SU-DHL-6 (cell line): ENCODE measurements at regions not wholly inside any gene's neighbourhood (a gene's known extent, or its start where the extent isn't known, plus 50 kb on each side); places are given as distances from the start of the nearest gene placed in this dataset.

Source experiments
- H2AFZ ChIP-seq: fragments of 200-600 bp; sonication (generic); 2 replicates; pipeline ENCODE4 v1.6.1; 2014; ENCODE audit warnings: low read depth, mild to moderate bottlenecking, moderate library complexity, mixed read lengths, antibody characterized with exemption, low read length; ENCODE audit not compliant: severe bottlenecking
- H3F3A ChIP-seq: fragments of 200-600 bp; shearing (Covaris generic); 2 replicates; pipeline ENCODE4 v1.6.0; 2016; ENCODE audit warnings: antibody characterized with exemption, mild to moderate bottlenecking; ENCODE audit not compliant: insufficient read depth
- H3K27ac ChIP-seq: fragments of 200-600 bp; sonication (generic); 2 replicates; pipeline ENCODE4 v1.5.1; 2016; ENCODE audit warnings: low read depth, mild to moderate bottlenecking, low read length, moderate library complexity, mixed read lengths
- H3K27me3 ChIP-seq: fragments of 200-600 bp; sonication (generic), shearing (Covaris generic); 2 replicates; pipeline ENCODE4 v1.6.0; 2014; ENCODE audit warnings: mild to moderate bottlenecking, low read length
- H3K36me3 ChIP-seq: fragments of 200-600 bp; sonication (generic); 2 replicates; pipeline ENCODE4 v1.6.1; 2014; ENCODE audit warnings: mild to moderate bottlenecking, low read length, mixed read lengths
- H3K4me2 ChIP-seq: fragments of 300-600, 200-600 bp; shearing (Covaris generic), sonication (generic); 2 replicates; pipeline ENCODE4 v1.6.0; 2014; ENCODE audit warnings: low read length, low read depth, mild to moderate bottlenecking; ENCODE audit not compliant: poor library complexity, severe bottlenecking
- H3K4me3 ChIP-seq: fragments of 200-600 bp; sonication (generic); 2 replicates; pipeline ENCODE4 v1.5.1; 2014; ENCODE audit warnings: antibody characterized with exemption, low read length, mild to moderate bottlenecking, mixed read lengths; ENCODE audit not compliant: insufficient read depth, poor library complexity, severe bottlenecking
- H3K79me2 ChIP-seq: fragments of 200-600 bp; sonication (generic); 2 replicates; pipeline ENCODE4 v1.6.1; 2014; ENCODE audit warnings: mild to moderate bottlenecking, low read length, moderate library complexity; ENCODE audit not compliant: insufficient read depth
- H3K9ac ChIP-seq: fragments of 200-600 bp; sonication (generic); 2 replicates; pipeline ENCODE4 v1.7.0; 2014; ENCODE audit warnings: mild to moderate bottlenecking, low read length
- H3K9me2 ChIP-seq: fragments of 200-600 bp; sonication (generic); replicated peaks from 2 replicates; pipeline ENCODE4 v1.6.1; 2014; ENCODE audit warnings: low read length; ENCODE audit not compliant: insufficient read depth
- H3K9me3 ChIP-seq: fragments of 200-600 bp; sonication (generic); 2 replicates; pipeline ENCODE4 v1.6.1; 2014; ENCODE audit warnings: low read length, mixed read lengths; ENCODE audit not compliant: insufficient read depth
- H4K20me1 ChIP-seq: fragments of 200-600 bp; sonication (generic); 2 replicates; pipeline ENCODE4 v1.6.1; 2014; ENCODE audit warnings: low read depth, mild to moderate bottlenecking, antibody characterized with exemption, low read length, moderate library complexity, mixed read lengths
- EZH2phosphoT487 ChIP-seq: fragments of 200-600 bp; sonication (generic), shearing (Covaris generic); conservative IDR thresholded peaks from 2 replicates; pipeline ENCODE4 v1.6.1; 2018; ENCODE audit warnings: mild to moderate bottlenecking, antibody characterized with exemption, low read length, moderate library complexity, mixed read lengths
- TF ChIP-seq, protein P1 (sequence below): fragments of 200-600 bp; sonication (generic); IDR thresholded peaks from one replicate; pipeline ENCODE4 v1.5.1; 2017; ENCODE audit warnings: antibody characterized with exemption, mild to moderate bottlenecking, low read length, moderate library complexity; ENCODE audit not compliant: insufficient read depth, poor library complexity, severe bottlenecking

DNA sequence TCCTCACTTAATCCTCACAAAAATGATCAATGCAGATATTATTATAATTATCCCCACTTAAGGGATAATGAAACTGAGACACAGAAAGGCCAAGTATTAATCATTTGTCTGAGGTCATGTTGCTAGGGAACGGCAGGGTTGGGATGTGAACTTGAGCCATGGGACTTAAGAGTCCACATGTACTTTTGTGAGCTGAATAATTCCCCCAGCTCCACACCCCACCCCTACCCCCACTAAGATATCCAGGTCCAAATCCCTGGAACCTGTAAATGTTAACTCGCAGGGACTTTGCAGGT, 290.5 kb upstream of the GADL1 start:
- no peaks in the 10 kb centered on the region for H3K36me3 ChIP-seq
- no peaks in the 10 kb centered on the region for H3F3A ChIP-seq
- H3K27me3 ChIP-seq, result no peaks in the 10 kb centered on the region
- H3K27ac ChIP-seq, result no peak overlapping the region
- no peak overlapping the region for H3K4me3 ChIP-seq
- H3K9me2 ChIP-seq, result no peaks in the 10 kb centered on the region
- H2AFZ ChIP-seq, result no peak overlapping the region
- no peaks in the 10 kb centered on the region for H4K20me1 ChIP-seq
- no peak overlapping the region for H3K4me2 ChIP-seq
- TF ChIP-seq, protein P1, sequence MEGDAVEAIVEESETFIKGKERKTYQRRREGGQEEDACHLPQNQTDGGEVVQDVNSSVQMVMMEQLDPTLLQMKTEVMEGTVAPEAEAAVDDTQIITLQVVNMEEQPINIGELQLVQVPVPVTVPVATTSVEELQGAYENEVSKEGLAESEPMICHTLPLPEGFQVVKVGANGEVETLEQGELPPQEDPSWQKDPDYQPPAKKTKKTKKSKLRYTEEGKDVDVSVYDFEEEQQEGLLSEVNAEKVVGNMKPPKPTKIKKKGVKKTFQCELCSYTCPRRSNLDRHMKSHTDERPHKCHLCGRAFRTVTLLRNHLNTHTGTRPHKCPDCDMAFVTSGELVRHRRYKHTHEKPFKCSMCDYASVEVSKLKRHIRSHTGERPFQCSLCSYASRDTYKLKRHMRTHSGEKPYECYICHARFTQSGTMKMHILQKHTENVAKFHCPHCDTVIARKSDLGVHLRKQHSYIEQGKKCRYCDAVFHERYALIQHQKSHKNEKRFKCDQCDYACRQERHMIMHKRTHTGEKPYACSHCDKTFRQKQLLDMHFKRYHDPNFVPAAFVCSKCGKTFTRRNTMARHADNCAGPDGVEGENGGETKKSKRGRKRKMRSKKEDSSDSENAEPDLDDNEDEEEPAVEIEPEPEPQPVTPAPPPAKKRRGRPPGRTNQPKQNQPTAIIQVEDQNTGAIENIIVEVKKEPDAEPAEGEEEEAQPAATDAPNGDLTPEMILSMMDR, result no peak
- TF ChIP-seq EZH2phosphoT487, result no peak
- H3K9ac ChIP-seq, result no peak overlapping the region
- H3K9me3 ChIP-seq, result no peaks in the 10 kb centered on the region
- H3K79me2 ChIP-seq, result no peaks in the 10 kb centered on the region

DNA sequence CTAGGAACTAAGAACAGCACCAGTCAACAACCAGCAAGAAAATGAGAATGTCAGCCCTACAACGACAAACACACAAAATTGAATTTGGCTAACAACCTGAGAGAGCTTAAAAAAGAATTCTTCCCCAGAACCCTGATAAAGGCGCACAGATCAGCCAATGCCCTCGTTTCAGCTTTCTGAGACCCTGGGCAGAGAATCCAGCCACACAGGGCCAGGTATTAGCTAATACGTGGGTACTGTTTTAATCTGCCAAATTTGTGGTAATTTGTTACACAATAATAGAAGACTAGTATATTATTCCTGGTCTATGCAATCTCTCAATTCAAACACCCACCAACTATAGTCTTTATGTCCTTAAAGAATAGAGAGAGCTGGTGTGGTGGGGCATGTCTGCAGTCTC, 291.6 kb upstream of the GADL1 start:
- Histone ChIP-seq H3K9me3 (no peaks in the 10 kb centered on the region), H3K27me3 (no peaks in the 10 kb centered on the region), H3K79me2 (no peaks in the 10 kb centered on the region), H3K4me3 (no peak overlapping the region), H3K9ac (no peak overlapping the region), H3F3A (no peaks in the 10 kb centered on the region), H4K20me1 (no peaks in the 10 kb centered on the region), H3K4me2 (no peak overlapping the region), H2AFZ (no peak overlapping the region), H3K9me2 (no peaks in the 10 kb centered on the region), H3K36me3 (no peaks in the 10 kb centered on the region), H3K27ac (no peak overlapping the region)
- TF ChIP-seq, protein P1, result no peak
- no peak for TF ChIP-seq EZH2phosphoT487

DNA sequence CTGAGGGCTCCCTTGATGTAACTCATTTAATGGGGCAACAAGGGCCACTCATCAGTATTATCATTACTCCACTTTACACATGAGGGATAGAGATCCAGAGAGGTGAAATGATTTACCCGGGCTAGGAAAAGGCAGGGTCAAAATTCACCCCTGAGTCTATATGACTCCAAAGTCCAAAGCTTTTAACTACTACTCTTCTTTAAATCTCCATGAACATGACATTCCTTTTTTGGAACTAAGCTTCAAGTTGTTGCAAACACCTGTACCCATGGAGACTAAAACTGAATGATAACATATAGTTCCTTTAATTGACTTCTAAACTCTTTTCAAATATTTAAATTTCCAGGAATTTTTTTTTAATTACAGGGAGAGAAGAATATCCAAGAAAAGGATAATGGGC, 292.9 kb upstream of the GADL1 start:
- TF ChIP-seq EZH2phosphoT487, result no peak
- TF ChIP-seq, protein P1, result no peak
- no peaks in the 10 kb centered on the region for H3F3A ChIP-seq
- H3K4me3 ChIP-seq, result no peak overlapping the region

DNA sequence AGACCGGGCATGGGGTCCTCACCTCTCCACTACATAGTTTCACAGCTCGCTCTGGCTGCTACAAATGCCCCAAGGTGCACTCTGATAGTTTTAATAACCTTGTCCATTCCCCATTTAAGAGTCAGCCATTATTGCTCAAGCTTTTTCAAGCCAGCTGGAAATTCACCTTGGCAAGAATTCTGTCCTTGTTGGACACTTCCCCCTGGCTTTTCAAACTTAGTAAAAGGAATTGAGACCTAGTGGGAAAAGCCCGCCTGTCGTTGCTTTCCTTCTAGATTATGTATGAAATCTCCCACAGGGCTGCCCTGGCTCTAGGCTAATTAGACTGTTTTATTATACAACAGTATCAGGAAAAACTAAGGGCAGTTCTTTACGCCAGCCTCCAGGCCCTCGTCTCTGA, 293.7 kb upstream of the GADL1 start:
- H2AFZ ChIP-seq, result no peak overlapping the region
- H3K4me2 ChIP-seq, result no peak overlapping the region
- no peak for TF ChIP-seq EZH2phosphoT487
- TF ChIP-seq, protein P1, result no peak
- H3K4me3 ChIP-seq, result no peak overlapping the region
- H3K9me3 ChIP-seq, result no peaks in the 10 kb centered on the region
- no peaks in the 10 kb centered on the region for H3F3A ChIP-seq
- H3K79me2 ChIP-seq, result no peaks in the 10 kb centered on the region
- no peak overlapping the region for H3K27ac ChIP-seq
- no peaks in the 10 kb centered on the region for H3K9me2 ChIP-seq
- H3K9ac ChIP-seq, result no peak overlapping the region
- H3K36me3 ChIP-seq, result no peaks in the 10 kb centered on the region
- no peaks in the 10 kb centered on the region for H4K20me1 ChIP-seq
- no peaks in the 10 kb centered on the region for H3K27me3 ChIP-seq

More for the DNA sequence above, 292.9 kb upstream of the GADL1 start:
- Histone ChIP-seq H3K4me2 (no peak overlapping the region), H3K27ac (no peak overlapping the region), H3K9me3 (no peaks in the 10 kb centered on the region), H3K9me2 (no peaks in the 10 kb centered on the region), H3K79me2 (no peaks in the 10 kb centered on the region), H2AFZ (no peak overlapping the region), H4K20me1 (no peaks in the 10 kb centered on the region), H3K27me3 (no peaks in the 10 kb centered on the region), H3K36me3 (no peaks in the 10 kb centered on the region), H3K9ac (no peak overlapping the region)
